ENCODE measurements at regions not wholly inside any gene's neighbourhood (a gene's known extent, or its start where the extent isn't known, plus 50 kb on each side); places are given as distances from the start of the nearest gene placed in this dataset.

DNA sequence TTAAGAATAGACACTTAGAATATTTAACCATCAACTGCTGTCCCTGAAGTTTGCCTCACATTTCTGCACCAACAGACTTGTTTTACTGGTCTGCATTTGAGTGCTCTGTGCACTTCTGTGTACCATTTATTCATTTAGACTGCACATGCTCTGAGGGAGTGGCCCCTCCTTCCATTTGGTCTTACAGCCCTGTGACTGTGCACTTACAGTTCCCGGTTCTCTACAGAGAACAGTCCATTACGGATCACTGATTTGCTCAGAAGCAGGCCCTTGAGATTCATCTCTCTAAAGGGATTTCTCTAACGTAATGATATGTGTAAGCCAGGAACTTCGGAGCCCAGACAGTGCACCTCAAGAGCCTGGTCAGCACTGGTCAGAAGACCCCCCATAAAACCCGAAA is 247.3 kb upstream of the BLID start:
- TF ChIP-seq POLR2A (IDR thresholded peaks at IDR 0.05) = no peak
- no peak for TF ChIP-seq CTCF (IDR thresholded peaks at IDR 0.05)
